WTC11 (cell line): ENCODE measurements at regions not wholly inside any gene's neighbourhood (a gene's known extent, or its start where the extent isn't known, plus 50 kb on each side); places are given as distances from the start of the nearest gene placed in this dataset.

Source experiments
- ATAC-seq: fragments of 200-7000 bp; cut with Tn5 transposase; 2 replicates; pipeline ENCODE4 v1.10.0; 2021; ENCODE audit warnings: mild to moderate bottlenecking, moderate library complexity
- CTCF ChIA-PET: fragments of 300-600 bp; sonication (Branson Sonifier 250); formaldehyde crosslinking; loops from one replicate; lab custom pipeline; 2021; ENCODE audit warnings: antibody characterized with exemption; lab: Charles Lee
- POLR2A ChIA-PET: fragments of 350-600 bp; sonication (Branson Sonifier 250); formaldehyde crosslinking; loops from one replicate; lab custom pipeline; 2021; ENCODE audit warnings: antibody characterized with exemption; lab: Charles Lee
- DNase-seq: peaks from one replicate; pipeline ENCODE4 v3.0.0; 2021; ENCODE audit warnings: low spot score
- H3K27ac Mint-ChIP-seq: 2 replicates; pipeline ENCODE4 v1.8.0; 2021; ENCODE audit warnings: mixed read lengths
- H3K27me3 Mint-ChIP-seq: 2 replicates; pipeline ENCODE4 v1.8.0; 2021; ENCODE audit warnings: low read depth, mild to moderate bottlenecking, moderate library complexity, mixed read lengths
- H3K36me3 Mint-ChIP-seq: 2 replicates; pipeline ENCODE4 v1.8.0; 2021; ENCODE audit warnings: mixed read lengths
- H3K4me1 Mint-ChIP-seq: 2 replicates; pipeline ENCODE4 v1.8.0; 2022; ENCODE audit warnings: mixed read lengths
- H3K4me3 Mint-ChIP-seq: 2 replicates; pipeline ENCODE4 v1.8.0; 2021; ENCODE audit warnings: mild to moderate bottlenecking, moderate library complexity, mixed read lengths
- H3K9me3 Mint-ChIP-seq: 2 replicates; pipeline ENCODE4 v1.8.0; 2021; ENCODE audit warnings: mixed read lengths
- AR ChIP-seq: fragments of 250-450 bp; sonication (Bioruptor Pico); IDR thresholded peaks from 2 replicates; pipeline ENCODE4 v1.9.0; 2021; ENCODE audit warnings: mild to moderate bottlenecking
- E2F5 ChIP-seq: sonication (generic); formaldehyde crosslinking; IDR thresholded peaks from 2 replicates; pipeline ENCODE4 v1.8.1; 2022; ENCODE audit warnings: mild to moderate bottlenecking, moderate library complexity, missing genetic modification reagents
- EMX1 ChIP-seq: fragments of 250-450 bp; sonication (Bioruptor Pico); IDR thresholded peaks from 2 replicates; pipeline ENCODE4 v1.8.0; 2021; ENCODE audit warnings: mild to moderate bottlenecking
- ERG ChIP-seq: fragments of 250-450 bp; sonication (Bioruptor Pico); IDR thresholded peaks from 2 replicates; pipeline ENCODE4 v1.8.0; 2021; ENCODE audit warnings: mild to moderate bottlenecking
- ETV6 ChIP-seq: sonication (generic); formaldehyde crosslinking; IDR thresholded peaks from 2 replicates; pipeline ENCODE4 v1.8.1; 2022; ENCODE audit warnings: mild to moderate bottlenecking, missing genetic modification reagents
- FOXP1 ChIP-seq: sonication (generic); formaldehyde crosslinking; IDR thresholded peaks from 2 replicates; pipeline ENCODE4 v1.8.0; 2022; ENCODE audit warnings: missing genetic modification reagents, mild to moderate bottlenecking, moderate library complexity, borderline replicate concordance
- GTF2I ChIP-seq: fragments of 250-450 bp; sonication (Bioruptor Pico); conservative IDR thresholded peaks from 2 replicates; pipeline ENCODE4 v1.4.0; 2021; ENCODE audit warnings: mild to moderate bottlenecking
- NFATC4 ChIP-seq: fragments of 250-450 bp; sonication (Bioruptor Pico); IDR thresholded peaks from 2 replicates; pipeline ENCODE4 v1.9.0; 2021; ENCODE audit warnings: mild to moderate bottlenecking
- NFE2L1 ChIP-seq: sonication (generic); formaldehyde crosslinking; IDR thresholded peaks from 2 replicates; pipeline ENCODE4 v1.8.1; 2023; ENCODE audit warnings: missing genetic modification reagents
- NR3C1 ChIP-seq: sonication (generic); formaldehyde crosslinking; conservative IDR thresholded peaks from 2 replicates; pipeline ENCODE4 v1.8.1; 2023; ENCODE audit warnings: low read depth, mild to moderate bottlenecking, missing genetic modification reagents
- PRRX2 ChIP-seq: fragments of 250-450 bp; sonication (Bioruptor Pico); IDR thresholded peaks from 2 replicates; pipeline ENCODE4 v1.8.0; 2021; ENCODE audit warnings: mild to moderate bottlenecking
- RELA ChIP-seq: sonication (generic); formaldehyde crosslinking; IDR thresholded peaks from 2 replicates; pipeline ENCODE4 v1.8.1; 2022; ENCODE audit warnings: missing genetic modification reagents, mild to moderate bottlenecking, borderline replicate concordance
- SMAD4 ChIP-seq: sonication (generic); formaldehyde crosslinking; IDR thresholded peaks from 2 replicates; pipeline ENCODE4 v1.8.0; 2022; ENCODE audit warnings: mild to moderate bottlenecking, missing genetic modification reagents
- TCF7 ChIP-seq: sonication (generic); formaldehyde crosslinking; IDR thresholded peaks from 2 replicates; pipeline ENCODE4 v1.8.0; 2022; ENCODE audit warnings: mild to moderate bottlenecking, low read depth, missing genetic modification reagents, moderate library complexity
- ZNF121 ChIP-seq: sonication (generic); formaldehyde crosslinking; IDR thresholded peaks from 2 replicates; pipeline ENCODE4 v1.8.0; 2023; ENCODE audit warnings: missing genetic modification reagents
- ZNF219 ChIP-seq: sonication (generic); formaldehyde crosslinking; IDR thresholded peaks from 2 replicates; pipeline ENCODE4 v1.8.0; 2023; ENCODE audit warnings: missing genetic modification reagents, mild to moderate bottlenecking, borderline replicate concordance
- ZNF263 ChIP-seq: sonication (generic); formaldehyde crosslinking; IDR thresholded peaks from 2 replicates; pipeline ENCODE4 v1.8.1; 2022; ENCODE audit warnings: low read depth, mild to moderate bottlenecking, moderate library complexity, missing genetic modification reagents
- ZNF396 ChIP-seq: fragments of 250-450 bp; sonication (Bioruptor Pico); IDR thresholded peaks from 2 replicates; pipeline ENCODE4 v1.8.0; 2021; ENCODE audit warnings: mild to moderate bottlenecking, moderate library complexity, borderline replicate concordance
- ZNF416 ChIP-seq: fragments of 250-450 bp; sonication (Bioruptor Pico); IDR thresholded peaks from 2 replicates; pipeline ENCODE4 v1.9.0; 2021; ENCODE audit warnings: mild to moderate bottlenecking, inconsistent platforms
- ZNF671 ChIP-seq: fragments of 250-450 bp; sonication (Bioruptor Pico); IDR thresholded peaks from 2 replicates; pipeline ENCODE4 v1.8.0; 2021; ENCODE audit warnings: mild to moderate bottlenecking
- TF ChIP-seq, protein P1 (sequence below): fragments of 200-600 bp; IDR thresholded peaks from 2 replicates; pipeline ENCODE4 v1.8.0; 2022; ENCODE audit warnings: antibody characterized with exemption
- TF ChIP-seq, protein P2 (sequence below): sonication (generic); formaldehyde crosslinking; IDR thresholded peaks from 2 replicates; pipeline ENCODE4 v1.8.1; 2023; ENCODE audit warnings: mild to moderate bottlenecking, missing genetic modification reagents
- TF ChIP-seq, protein P3 (sequence below): sonication (generic); formaldehyde crosslinking; IDR thresholded peaks from 2 replicates; pipeline ENCODE4 v1.8.1; 2023; ENCODE audit warnings: mild to moderate bottlenecking, missing genetic modification reagents, moderate library complexity
- TF ChIP-seq, protein P4 (sequence below): sonication (generic); formaldehyde crosslinking; IDR thresholded peaks from 2 replicates; pipeline ENCODE4 v1.8.0; 2022; ENCODE audit warnings: mild to moderate bottlenecking, missing genetic modification reagents

- no peak for TF ChIP-seq ZNF416
- no peak for TF ChIP-seq NR3C1 (CRISPR knock-in tag)
- TF ChIP-seq EMX1 (CRISPR knock-in tag): no peak
- TF ChIP-seq, protein P1, sequence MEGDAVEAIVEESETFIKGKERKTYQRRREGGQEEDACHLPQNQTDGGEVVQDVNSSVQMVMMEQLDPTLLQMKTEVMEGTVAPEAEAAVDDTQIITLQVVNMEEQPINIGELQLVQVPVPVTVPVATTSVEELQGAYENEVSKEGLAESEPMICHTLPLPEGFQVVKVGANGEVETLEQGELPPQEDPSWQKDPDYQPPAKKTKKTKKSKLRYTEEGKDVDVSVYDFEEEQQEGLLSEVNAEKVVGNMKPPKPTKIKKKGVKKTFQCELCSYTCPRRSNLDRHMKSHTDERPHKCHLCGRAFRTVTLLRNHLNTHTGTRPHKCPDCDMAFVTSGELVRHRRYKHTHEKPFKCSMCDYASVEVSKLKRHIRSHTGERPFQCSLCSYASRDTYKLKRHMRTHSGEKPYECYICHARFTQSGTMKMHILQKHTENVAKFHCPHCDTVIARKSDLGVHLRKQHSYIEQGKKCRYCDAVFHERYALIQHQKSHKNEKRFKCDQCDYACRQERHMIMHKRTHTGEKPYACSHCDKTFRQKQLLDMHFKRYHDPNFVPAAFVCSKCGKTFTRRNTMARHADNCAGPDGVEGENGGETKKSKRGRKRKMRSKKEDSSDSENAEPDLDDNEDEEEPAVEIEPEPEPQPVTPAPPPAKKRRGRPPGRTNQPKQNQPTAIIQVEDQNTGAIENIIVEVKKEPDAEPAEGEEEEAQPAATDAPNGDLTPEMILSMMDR: no peak
- TF ChIP-seq AR (CRISPR knock-in tag): no peak
- no peak for TF ChIP-seq NFATC4 (CRISPR knock-in tag)
These were observed 323.9 kb upstream of the SOX11 start (continued) for GRCh38 chr2:5368263-5368662.

DNA sequence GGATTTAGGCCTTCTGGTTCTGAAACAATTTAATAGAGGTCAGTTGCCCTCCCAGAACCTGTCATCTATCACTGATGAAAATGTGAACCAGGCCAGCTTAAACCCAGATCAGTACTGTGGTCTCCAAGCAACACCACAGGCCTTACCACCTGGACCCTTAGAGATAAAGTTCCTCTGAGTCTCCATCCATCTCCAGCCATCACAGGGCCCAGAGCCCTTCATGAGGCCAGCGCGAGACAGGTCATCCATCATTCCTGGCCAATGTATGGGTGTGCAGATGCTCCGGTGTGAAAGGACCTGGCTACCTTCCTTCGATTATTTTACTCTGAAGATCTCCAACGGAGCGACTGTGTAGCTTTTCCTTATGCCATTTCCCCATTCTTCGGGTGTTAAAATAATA, 322.7 kb upstream of the SOX11 start:
- DNase-seq: no peak
- Mint-ChIP-seq H3K27ac (no peak overlapping the region), H3K4me1 (no peaks in the 10 kb centered on the region), H3K9me3 (peaks cover 80% of the 10 kb centered on the region), H3K27me3 (peaks cover 15% of the 10 kb centered on the region), H3K4me3 (no peak overlapping the region), H3K36me3 (peaks cover 63% of the 10 kb centered on the region)
- ATAC-seq: no peak
- ChIA-PET POLR2A (no interaction called here), CTCF (no interaction called here)
- TF ChIP-seq E2F5 (CRISPR knock-in tag) (no peak), TCF7 (CRISPR knock-in tag) (no peak), ZNF396 (CRISPR knock-in tag) (no peak), ZNF671 (CRISPR knock-in tag) (no peak)
- TF ChIP-seq, protein P2, sequence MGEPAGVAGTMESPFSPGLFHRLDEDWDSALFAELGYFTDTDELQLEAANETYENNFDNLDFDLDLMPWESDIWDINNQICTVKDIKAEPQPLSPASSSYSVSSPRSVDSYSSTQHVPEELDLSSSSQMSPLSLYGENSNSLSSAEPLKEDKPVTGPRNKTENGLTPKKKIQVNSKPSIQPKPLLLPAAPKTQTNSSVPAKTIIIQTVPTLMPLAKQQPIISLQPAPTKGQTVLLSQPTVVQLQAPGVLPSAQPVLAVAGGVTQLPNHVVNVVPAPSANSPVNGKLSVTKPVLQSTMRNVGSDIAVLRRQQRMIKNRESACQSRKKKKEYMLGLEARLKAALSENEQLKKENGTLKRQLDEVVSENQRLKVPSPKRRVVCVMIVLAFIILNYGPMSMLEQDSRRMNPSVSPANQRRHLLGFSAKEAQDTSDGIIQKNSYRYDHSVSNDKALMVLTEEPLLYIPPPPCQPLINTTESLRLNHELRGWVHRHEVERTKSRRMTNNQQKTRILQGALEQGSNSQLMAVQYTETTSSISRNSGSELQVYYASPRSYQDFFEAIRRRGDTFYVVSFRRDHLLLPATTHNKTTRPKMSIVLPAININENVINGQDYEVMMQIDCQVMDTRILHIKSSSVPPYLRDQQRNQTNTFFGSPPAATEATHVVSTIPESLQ (CRISPR knock-in tag): no peak

DNA sequence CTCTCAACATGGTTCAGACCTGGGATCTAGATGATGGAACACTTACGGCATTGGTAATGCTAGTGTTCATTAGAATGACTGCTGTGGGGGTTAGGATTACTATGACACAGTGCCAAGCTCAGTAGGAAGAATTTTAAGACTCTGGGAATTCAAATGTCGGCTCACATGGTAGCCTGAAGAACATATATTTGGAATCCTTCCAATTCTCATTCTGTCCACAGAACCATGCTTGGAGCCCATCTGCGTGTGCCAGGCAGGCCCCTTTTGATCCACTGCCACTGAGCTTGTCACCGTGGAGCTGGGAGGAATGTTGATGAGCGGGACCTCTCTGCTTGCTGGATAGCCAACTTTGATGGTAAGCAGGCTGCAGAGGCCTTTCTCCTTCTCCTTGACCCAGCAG, 322.0 kb upstream of the SOX11 start:
- TF ChIP-seq ZNF121: no peak
- ChIA-PET POLR2A (no interaction called here), CTCF (no interaction called here)
- Mint-ChIP-seq H3K9me3 (peaks cover 79% of the 10 kb centered on the region), H3K36me3 (peaks cover 64% of the 10 kb centered on the region), H3K4me1 (no peaks in the 10 kb centered on the region), H3K27ac (no peak overlapping the region), H3K4me3 (no peak overlapping the region), H3K27me3 (peaks cover 15% of the 10 kb centered on the region)
- DNase-seq (no peak), ATAC-seq (no peak)

DNA sequence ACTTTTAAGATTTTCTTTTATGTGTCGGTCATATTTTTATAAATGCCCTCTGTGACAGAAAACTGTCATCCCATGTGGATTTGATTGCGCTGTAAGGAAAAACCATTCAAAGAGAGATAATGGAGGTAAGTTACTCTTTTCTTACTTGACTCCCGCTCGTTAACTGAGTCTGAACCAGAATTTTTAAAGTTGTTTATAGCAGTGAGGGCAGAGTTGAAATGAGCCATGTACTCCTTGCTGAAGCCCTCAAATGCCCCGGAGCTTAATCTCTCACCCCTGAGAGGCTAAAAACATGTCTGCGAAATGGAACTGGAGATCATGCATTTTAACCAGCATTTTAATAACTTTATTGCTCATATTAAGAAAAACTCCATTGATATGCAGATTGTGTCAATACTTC, 320.0 kb upstream of the SOX11 start:
- ATAC-seq (no peak), DNase-seq (no peak)
- peaks cover 11% of the 10 kb centered on the region for H3K27me3 Mint-ChIP-seq
- H3K4me3 Mint-ChIP-seq: no peak overlapping the region
- no peaks in the 10 kb centered on the region for H3K4me1 Mint-ChIP-seq
- peaks cover 69% of the 10 kb centered on the region for H3K36me3 Mint-ChIP-seq
- ChIA-PET CTCF (no interaction called here), POLR2A (no interaction called here)
- H3K9me3 Mint-ChIP-seq: peaks cover 81% of the 10 kb centered on the region
- no peak overlapping the region for H3K27ac Mint-ChIP-seq
- TF ChIP-seq NFE2L1 (no peak), ETV6 (CRISPR knock-in tag) (no peak), GTF2I (CRISPR knock-in tag) (no peak), EMX1 (CRISPR knock-in tag) (no peak), FOXP1 (no peak), ZNF219 (CRISPR knock-in tag) (no peak), ERG (no peak), PRRX2 (CRISPR knock-in tag) (no peak), RELA (CRISPR knock-in tag) (no peak), ZNF263 (no peak), SMAD4 (CRISPR knock-in tag) (no peak)
- TF ChIP-seq, protein P3, sequence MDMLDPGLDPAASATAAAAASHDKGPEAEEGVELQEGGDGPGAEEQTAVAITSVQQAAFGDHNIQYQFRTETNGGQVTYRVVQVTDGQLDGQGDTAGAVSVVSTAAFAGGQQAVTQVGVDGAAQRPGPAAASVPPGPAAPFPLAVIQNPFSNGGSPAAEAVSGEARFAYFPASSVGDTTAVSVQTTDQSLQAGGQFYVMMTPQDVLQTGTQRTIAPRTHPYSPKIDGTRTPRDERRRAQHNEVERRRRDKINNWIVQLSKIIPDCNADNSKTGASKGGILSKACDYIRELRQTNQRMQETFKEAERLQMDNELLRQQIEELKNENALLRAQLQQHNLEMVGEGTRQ (CRISPR knock-in tag): no peak
- TF ChIP-seq, protein P4, sequence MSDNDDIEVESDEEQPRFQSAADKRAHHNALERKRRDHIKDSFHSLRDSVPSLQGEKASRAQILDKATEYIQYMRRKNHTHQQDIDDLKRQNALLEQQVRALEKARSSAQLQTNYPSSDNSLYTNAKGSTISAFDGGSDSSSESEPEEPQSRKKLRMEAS: no peak
